Endothelial cell of umbilical vein (primary cell): ENCODE measurements at regions not wholly inside any gene's neighbourhood (a gene's known extent, or its start where the extent isn't known, plus 50 kb on each side); places are given as distances from the start of the nearest gene placed in this dataset.

Source experiments
- BruUV-seq: library from RNA; stranded (reverse); fragments of 400-500 nt; replicated peaks from 2 replicates; lab custom pipeline; 2021; lab: Mats Ljungman, UMichigan
- CTCF ChIA-PET: fragments of 300-600, 350-600 bp; sonication (Branson Sonifier 250); formaldehyde crosslinking; loops from one replicate; lab custom pipeline; 2021; ENCODE audit warnings: antibody characterized with exemption, inconsistent platforms; lab: Charles Lee
- POLR2A ChIA-PET: fragments of 300-600, 350-600 bp; sonication (Branson Sonifier 250); formaldehyde crosslinking; loops from one replicate; lab custom pipeline; 2021; ENCODE audit warnings: antibody characterized with exemption, inconsistent platforms; lab: Charles Lee
- DNase-seq: peaks from one replicate; pipeline ENCODE4 v3.0.0-alpha.2; 2011; ENCODE audit warnings: low read depth, low spot score
- FAIRE-seq: peaks from 2 replicates; lab custom pipeline; 2011; peaks lifted over from hg19 to GRCh38; lab: Jason Lieb, UNC
- H2AFZ ChIP-seq: 2 replicates; pipeline ENCODE4 v1.6.0; 2012; ENCODE audit warnings: low read depth, low read length, control low read depth, inconsistent platforms
- H3K27ac ChIP-seq: 2 replicates; pipeline ENCODE4 v1.5.1; 2011; ENCODE audit warnings: low read depth, mild to moderate bottlenecking, control low read depth, low read length, moderate library complexity; ENCODE audit not compliant: insufficient read depth
- H3K27me3 ChIP-seq, 2 experiments: 2 replicates each; pipeline versions ENCODE4 v1.6.0 to v1.6.1; 2011; ENCODE audit warnings: low read length in 2 of 2, mixed read lengths in 1 of 2; ENCODE audit not compliant: control insufficient read depth in 2 of 2, insufficient read depth in 2 of 2
- H3K36me3 ChIP-seq, 2 experiments: 2 replicates in 1 of 2; 3 replicates in 1 of 2; pipeline ENCODE4 v1.5.1; 2011; ENCODE audit warnings: low read length in 2 of 2, mild to moderate bottlenecking in 1 of 2, moderate library complexity in 1 of 2; ENCODE audit not compliant: control insufficient read depth in 2 of 2, insufficient read depth in 2 of 2; ENCODE audit errors: extremely low read depth in 1 of 2
- H3K4me1 ChIP-seq: 3 replicates; pipeline ENCODE4 v1.5.1; 2011; ENCODE audit warnings: mild to moderate bottlenecking, low read length; ENCODE audit not compliant: control insufficient read depth, insufficient read depth; ENCODE audit errors: extremely low read depth
- H3K4me2 ChIP-seq: 2 replicates; pipeline ENCODE4 v1.6.1; 2011; ENCODE audit warnings: low read length, control low read depth, mixed read lengths; ENCODE audit not compliant: insufficient read depth
- H3K4me3 ChIP-seq, 3 experiments: fragments of 200-600 bp in 1 of 3; sonication (generic), shearing (Covaris generic) in 1 of 3; replicated peaks in 1 of 3; 2 replicates each; pipeline ENCODE4 v1.5.1; 2011 to 2016; ENCODE audit warnings: control low read depth in 3 of 3, low read length in 3 of 3, mild to moderate bottlenecking in 2 of 3, inconsistent platforms in 1 of 3, low read depth in 1 of 3, moderate library complexity in 1 of 3; ENCODE audit not compliant: insufficient read depth in 1 of 3
- H3K79me2 ChIP-seq: 2 replicates; pipeline ENCODE4 v1.6.0; 2012; ENCODE audit warnings: low read length, inconsistent platforms; ENCODE audit not compliant: control insufficient read depth, insufficient read depth
- H3K9ac ChIP-seq: replicated peaks from 2 replicates; pipeline ENCODE3; 2011; ENCODE audit warnings: low read length, control low read depth; ENCODE audit not compliant: insufficient read depth; ENCODE audit errors: extremely low read depth
- H3K9me1 ChIP-seq: replicated peaks from 3 replicates; pipeline ENCODE4 v1.6.0; 2011; ENCODE audit warnings: mild to moderate bottlenecking, low read length; ENCODE audit not compliant: control insufficient read depth, insufficient read depth; ENCODE audit errors: extremely low read depth
- H3K9me3 ChIP-seq: replicated peaks from 2 replicates; pipeline ENCODE4 v1.5.1; 2012; ENCODE audit warnings: low read length, inconsistent platforms; ENCODE audit not compliant: control insufficient read depth, insufficient read depth
- H4K20me1 ChIP-seq: replicated peaks from 2 replicates; pipeline ENCODE3; 2011; ENCODE audit warnings: mild to moderate bottlenecking, low read length; ENCODE audit not compliant: control insufficient read depth, insufficient read depth; ENCODE audit errors: extremely low read depth
- EZH2 ChIP-seq: IDR thresholded peaks from 2 replicates; pipeline ENCODE4 v1.6.1; 2012; ENCODE audit warnings: borderline replicate concordance, low read depth, mild to moderate bottlenecking, moderate library complexity, low read length, inconsistent platforms; ENCODE audit not compliant: severe bottlenecking
- FOS ChIP-seq: IDR thresholded peaks from 2 replicates; pipeline ENCODE4 v1.6.1; 2011; ENCODE audit warnings: mild to moderate bottlenecking, low read length, moderate library complexity, borderline replicate concordance; ENCODE audit not compliant: insufficient read depth
- GATA2 ChIP-seq: IDR thresholded peaks from 2 replicates; pipeline ENCODE4 v1.7.0; 2011; ENCODE audit warnings: low read depth, mild to moderate bottlenecking, moderate library complexity, mixed read lengths, low read length; ENCODE audit not compliant: insufficient read length, insufficient read depth
- JUN ChIP-seq: IDR thresholded peaks from 2 replicates; pipeline ENCODE4 v1.6.1; 2011; ENCODE audit warnings: borderline replicate concordance, low read depth; ENCODE audit not compliant: insufficient read length, insufficient read depth
- MYC ChIP-seq: IDR thresholded peaks from one replicate; pipeline ENCODE4 v1.6.1; 2011; ENCODE audit warnings: mild to moderate bottlenecking, low read depth, low read length
- POLR2A ChIP-seq: IDR thresholded peaks from 2 replicates; pipeline ENCODE4 v1.6.1; 2012; ENCODE audit warnings: low read depth, mild to moderate bottlenecking, control low read depth, low read length
- POLR2AphosphoS5 ChIP-seq: IDR thresholded peaks from 2 replicates; pipeline ENCODE4 v1.6.1; 2012; ENCODE audit warnings: low read depth, mild to moderate bottlenecking, control low read depth, low read length, moderate library complexity; ENCODE audit not compliant: insufficient read depth
- dilution Hi-C: fragments of 300-500 bp; cut with MboI; formaldehyde crosslinking; loops from one replicate; pipeline ENCODE4 v1.15.0; 2019; ENCODE audit warnings: low sequenced_read_pairs; ENCODE audit not compliant: extremely low pct_ligation_motif_present
- intact Hi-C: fragments of 100-400 bp; cut with micrococcal nuclease; formaldehyde crosslinking; loops from one replicate; pipeline ENCODE4 v1.10.0; 2022
- TF ChIP-seq, protein P1 (sequence below): IDR thresholded peaks from 2 replicates; pipeline ENCODE4 v1.6.1; 2011; ENCODE audit not compliant: insufficient read depth, insufficient read length
- TF ChIP-seq, protein P2 (sequence below), 2 donors: IDR thresholded peaks; 1 replicate in 1 of 2; 2 replicates in 1 of 2; pipeline ENCODE4 v1.5.1; 2011; ENCODE audit warnings: low read length in 2 of 2, mild to moderate bottlenecking in 2 of 2, moderate library complexity in 2 of 2, control low read depth in 1 of 2, inconsistent platforms in 1 of 2, low read depth in 1 of 2; ENCODE audit not compliant: insufficient read depth in 1 of 2; ENCODE audit errors: extremely low read depth in 1 of 2

DNA sequence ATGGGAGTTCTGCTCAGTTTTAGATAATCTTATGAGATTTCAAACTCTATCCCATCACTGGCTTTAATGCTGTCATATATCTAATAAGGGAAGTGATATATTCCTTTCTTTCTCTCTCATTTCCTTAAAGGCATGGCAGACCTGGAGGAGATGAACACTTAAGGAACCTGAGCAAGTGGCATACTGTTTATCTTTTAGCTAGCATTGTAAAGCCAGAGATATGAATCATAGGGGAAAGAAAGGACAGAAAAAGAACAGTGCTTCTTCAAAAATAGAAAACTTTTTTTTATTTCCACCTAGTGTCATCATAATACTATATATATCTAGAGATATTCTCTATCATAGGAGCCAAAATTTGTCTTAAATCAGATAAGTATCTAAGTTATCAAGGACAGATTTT, 68.3 kb upstream of the PSMA6 start:
- POLR2A ChIA-PET, result no interaction called here

DNA sequence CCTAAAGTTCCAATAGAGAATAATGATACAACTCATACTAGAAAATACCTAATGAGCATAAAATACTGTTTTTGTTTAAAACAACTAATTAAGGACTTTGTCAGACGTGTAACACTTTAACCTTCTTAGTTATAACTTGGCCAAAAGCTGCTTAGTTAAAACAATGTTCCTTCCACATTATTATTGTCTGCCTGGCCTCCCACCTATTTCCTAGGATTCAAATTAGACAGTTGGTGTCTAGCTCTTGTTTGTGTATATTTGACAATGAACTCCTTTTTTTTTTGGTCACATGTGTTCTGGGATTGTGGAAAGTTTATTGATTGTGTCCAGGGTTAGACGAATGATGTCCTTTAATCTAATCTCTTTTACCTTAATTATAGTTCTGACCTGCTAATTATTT, 67.6 kb upstream of the PSMA6 start:
- Histone ChIP-seq H3K9me3 (no peaks in the 10 kb centered on the region), H3K4me1 (peaks cover 3% of the 10 kb centered on the region), H3K9me1 (no peaks in the 10 kb centered on the region), H3K79me2 (no peaks in the 10 kb centered on the region), H3K36me3 (no peaks in the 10 kb centered on the region), H3K9ac (no peak overlapping the region), H4K20me1 (no peaks in the 10 kb centered on the region), H3K27ac (no peak overlapping the region), H3K4me3 (no peak overlapping the region), H3K27me3 (no peaks in the 10 kb centered on the region), H3K4me2 (no peak overlapping the region), H2AFZ (no peak overlapping the region)
- intact Hi-C loops (no loop called here), dilution Hi-C loops (no loop called here)
- TF ChIP-seq POLR2A (no peak), JUN (no peak), EZH2 (no peak), GATA2 (no peak), POLR2AphosphoS5 (no peak), MYC (no peak)
- TF ChIP-seq, protein P1, sequence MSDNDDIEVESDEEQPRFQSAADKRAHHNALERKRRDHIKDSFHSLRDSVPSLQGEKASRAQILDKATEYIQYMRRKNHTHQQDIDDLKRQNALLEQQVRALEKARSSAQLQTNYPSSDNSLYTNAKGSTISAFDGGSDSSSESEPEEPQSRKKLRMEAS, result no peak
- TF ChIP-seq, protein P2, sequence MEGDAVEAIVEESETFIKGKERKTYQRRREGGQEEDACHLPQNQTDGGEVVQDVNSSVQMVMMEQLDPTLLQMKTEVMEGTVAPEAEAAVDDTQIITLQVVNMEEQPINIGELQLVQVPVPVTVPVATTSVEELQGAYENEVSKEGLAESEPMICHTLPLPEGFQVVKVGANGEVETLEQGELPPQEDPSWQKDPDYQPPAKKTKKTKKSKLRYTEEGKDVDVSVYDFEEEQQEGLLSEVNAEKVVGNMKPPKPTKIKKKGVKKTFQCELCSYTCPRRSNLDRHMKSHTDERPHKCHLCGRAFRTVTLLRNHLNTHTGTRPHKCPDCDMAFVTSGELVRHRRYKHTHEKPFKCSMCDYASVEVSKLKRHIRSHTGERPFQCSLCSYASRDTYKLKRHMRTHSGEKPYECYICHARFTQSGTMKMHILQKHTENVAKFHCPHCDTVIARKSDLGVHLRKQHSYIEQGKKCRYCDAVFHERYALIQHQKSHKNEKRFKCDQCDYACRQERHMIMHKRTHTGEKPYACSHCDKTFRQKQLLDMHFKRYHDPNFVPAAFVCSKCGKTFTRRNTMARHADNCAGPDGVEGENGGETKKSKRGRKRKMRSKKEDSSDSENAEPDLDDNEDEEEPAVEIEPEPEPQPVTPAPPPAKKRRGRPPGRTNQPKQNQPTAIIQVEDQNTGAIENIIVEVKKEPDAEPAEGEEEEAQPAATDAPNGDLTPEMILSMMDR (IDR thresholded peaks at IDR 0.05; ENCODE audit: extremely low read depth in 1 of 2, insufficient read depth in 1 of 2, low read depth in 1 of 2, low read length in 2 of 2), result no peak
- DNase-seq, result peak; percentile 27
- no peak for FAIRE-seq
- no TSS peak for BruUV-seq
- POLR2A ChIA-PET, result interaction anchor here (0.5 kb wide), 1 partner anchor 139 kb away, joined by 3 read pairs; no protein-coding TSS in a partner anchor
- CTCF ChIA-PET, result interaction anchor here (0.6 to 4.3 kb wide), 3 partner anchors 10 to 187 kb away, joined by 3 to 25 read pairs (median 3); no protein-coding TSS in a partner anchor

More for the DNA sequence above, 68.3 kb upstream of the PSMA6 start:
- Histone ChIP-seq H3K4me1 (peaks cover 3% of the 10 kb centered on the region), H3K9ac (no peak overlapping the region), H3K27me3 (no peaks in the 10 kb centered on the region), H3K79me2 (no peaks in the 10 kb centered on the region), H3K27ac (no peak overlapping the region), H3K4me2 (no peak overlapping the region), H3K9me3 (no peaks in the 10 kb centered on the region), H3K36me3 (no peaks in the 10 kb centered on the region), H3K4me3 (no peak overlapping the region), H3K9me1 (no peaks in the 10 kb centered on the region), H4K20me1 (no peaks in the 10 kb centered on the region), H2AFZ (no peak overlapping the region)
- FAIRE-seq, result no peak
- DNase-seq, result peak; percentile 32
- CTCF ChIA-PET, result interaction anchor here (0.9 to 4.3 kb wide), 4 partner anchors 9 to 187 kb away, joined by 3 to 25 read pairs (median 3); no protein-coding TSS in a partner anchor
- intact Hi-C loops (no loop called here), dilution Hi-C loops (no loop called here)
- no TSS peak for BruUV-seq
- no peak for TF ChIP-seq MYC
- peak; percentile 20 for TF ChIP-seq FOS
